ENCODE measurements at regions not wholly inside any gene's neighbourhood (a gene's known extent, or its start where the extent isn't known, plus 50 kb on each side); places are given as distances from the start of the nearest gene placed in this dataset.

- no peak for DNase-seq (ENCODE audit: low read depth)
- Histone ChIP-seq H3K4me3 (ENCODE audit: low read depth, low read length) (no peak overlapping the region), H3K27me3 (ENCODE audit: control insufficient read depth, insufficient read depth, low read length) (no peaks in the 10 kb centered on the region), H3K36me3 (ENCODE audit: control insufficient read depth, insufficient read depth, low read length) (no peaks in the 10 kb centered on the region)
- no peak for TF ChIP-seq CTCF (IDR thresholded peaks at IDR 0.05; ENCODE audit: insufficient read depth, low read length, poor library complexity, severe bottlenecking)
These were observed 142.9 kb upstream of the SH3BP4 start for GRCh38 chr2:234808907-234809306.

- H3K4me3 ChIP-seq (ENCODE audit: low read depth, low read length) = no peak overlapping the region
- no peak for TF ChIP-seq CTCF (IDR thresholded peaks at IDR 0.05; ENCODE audit: insufficient read depth, low read length, poor library complexity, severe bottlenecking)
- H3K36me3 ChIP-seq (ENCODE audit: control insufficient read depth, insufficient read depth, low read length) = no peaks in the 10 kb centered on the region
- no peak for DNase-seq (ENCODE audit: low read depth)
- no peaks in the 10 kb centered on the region for H3K27me3 ChIP-seq (ENCODE audit: control insufficient read depth, insufficient read depth, low read length)
These were observed 145.0 kb upstream of the SH3BP4 start for GRCh38 chr2:234806818-234807217.

DNA sequence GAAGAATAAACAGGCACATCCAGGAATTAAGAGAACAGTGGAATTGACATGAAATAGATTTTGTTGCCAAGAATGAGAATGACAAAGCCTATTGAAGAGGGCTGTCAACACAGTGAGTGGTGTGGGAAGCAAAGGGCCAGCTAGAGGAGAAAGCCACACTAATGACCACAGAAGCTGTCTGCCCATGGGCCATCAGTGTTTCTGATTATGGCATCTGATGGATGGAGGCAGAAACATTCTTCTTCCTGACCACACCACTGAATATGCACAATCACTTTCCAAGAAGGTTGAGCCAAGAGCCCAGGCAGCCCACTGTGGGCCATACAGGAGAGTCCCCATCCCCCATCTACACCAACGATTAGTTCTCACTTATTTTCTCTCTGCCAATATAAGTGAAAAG lies 146.0 kb upstream of the SH3BP4 start:
- Histone ChIP-seq H3K4me3 (ENCODE audit: low read depth, low read length) (no peak overlapping the region), H3K36me3 (ENCODE audit: control insufficient read depth, insufficient read depth, low read length) (no peaks in the 10 kb centered on the region), H3K27me3 (ENCODE audit: control insufficient read depth, insufficient read depth, low read length) (no peaks in the 10 kb centered on the region)
- DNase-seq (ENCODE audit: low read depth) = no peak
- TF ChIP-seq CTCF (IDR thresholded peaks at IDR 0.05; ENCODE audit: insufficient read depth, low read length, poor library complexity, severe bottlenecking) = no peak

DNA sequence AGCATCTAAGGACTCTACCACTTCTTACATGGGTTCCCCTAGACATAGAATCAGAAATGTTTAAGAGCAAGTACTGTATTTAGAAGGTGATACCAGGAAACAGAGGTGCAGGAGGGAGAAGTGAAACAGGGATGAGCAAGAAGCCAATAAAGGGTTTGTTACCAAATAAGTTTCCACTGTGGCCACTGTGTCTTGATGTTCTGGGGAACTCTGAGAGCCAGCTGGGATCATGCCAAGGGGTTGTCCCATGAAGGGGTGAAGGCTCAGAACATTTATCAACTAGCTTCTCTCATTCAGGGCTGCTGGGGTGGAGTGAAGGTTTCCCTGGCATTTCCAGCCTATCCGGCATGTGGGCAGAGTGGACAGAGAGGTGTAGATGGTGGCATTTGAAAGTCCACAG lies 147.1 kb upstream of the SH3BP4 start:
- no peak for TF ChIP-seq CTCF (IDR thresholded peaks at IDR 0.05; ENCODE audit: insufficient read depth, low read length, poor library complexity, severe bottlenecking)
- H3K4me3 ChIP-seq (ENCODE audit: low read depth, low read length) = no peak overlapping the region
- H3K36me3 ChIP-seq (ENCODE audit: control insufficient read depth, insufficient read depth, low read length) = no peaks in the 10 kb centered on the region
- H3K27me3 ChIP-seq (ENCODE audit: control insufficient read depth, insufficient read depth, low read length) = no peaks in the 10 kb centered on the region
- DNase-seq (ENCODE audit: low read depth) = no peak

DNA sequence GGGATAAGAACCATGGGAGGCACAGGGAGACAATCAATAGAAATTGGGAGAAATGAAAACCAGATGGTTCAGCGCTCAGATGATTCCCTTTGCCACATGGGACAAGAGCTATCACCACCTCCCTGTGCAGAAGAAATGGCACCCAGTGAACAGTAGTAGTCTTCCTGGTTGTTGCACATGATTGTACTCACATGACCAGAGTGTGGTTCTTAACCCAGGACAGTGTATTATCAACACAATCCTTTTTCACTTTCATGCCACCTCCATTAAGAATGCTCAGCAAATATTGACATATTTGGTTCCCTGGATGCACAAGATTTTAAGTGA lies 149.0 kb upstream of the SH3BP4 start:
- DNase-seq (ENCODE audit: low read depth) = no peak
- TF ChIP-seq CTCF (IDR thresholded peaks at IDR 0.05; ENCODE audit: insufficient read depth, low read length, poor library complexity, severe bottlenecking) = no peak
- Histone ChIP-seq H3K27me3 (ENCODE audit: control insufficient read depth, insufficient read depth, low read length) (no peaks in the 10 kb centered on the region), H3K36me3 (ENCODE audit: control insufficient read depth, insufficient read depth, low read length) (no peaks in the 10 kb centered on the region), H3K4me3 (ENCODE audit: low read depth, low read length) (no peak overlapping the region)

DNA sequence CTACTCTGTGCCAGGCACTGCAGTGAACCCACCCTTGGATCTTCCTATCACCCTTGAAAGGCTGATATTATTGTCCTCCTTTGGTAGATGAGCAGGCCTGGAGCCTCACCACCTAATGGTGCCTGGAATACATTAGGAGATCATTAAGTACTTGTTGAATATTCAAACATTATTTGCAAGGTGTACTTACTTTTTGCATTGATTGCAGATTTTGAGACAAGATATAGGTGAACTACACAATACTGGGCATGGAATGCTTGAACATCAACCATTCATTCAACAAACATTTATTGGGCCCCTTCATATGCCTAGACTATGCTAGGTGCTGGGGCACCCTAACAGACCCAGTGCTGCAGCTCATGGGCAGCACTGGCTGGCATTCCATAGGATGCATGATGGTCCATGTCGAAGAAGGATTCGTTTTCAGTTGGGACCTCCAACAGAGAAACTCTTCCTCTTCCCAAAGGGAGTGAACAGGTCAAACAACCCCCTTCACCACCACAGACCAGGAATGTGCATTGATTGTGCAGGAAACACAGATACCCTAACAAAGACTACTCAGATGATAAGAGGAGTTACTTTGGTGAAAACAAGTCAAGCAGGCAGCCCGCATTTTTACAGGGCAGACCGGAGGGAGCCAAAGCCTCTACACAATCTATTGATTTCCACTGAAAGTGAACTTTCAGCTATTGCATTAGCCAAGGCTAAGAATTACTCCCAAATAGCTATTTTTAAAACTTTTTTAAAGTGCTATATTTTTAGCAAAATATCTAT lies 149.6 kb upstream of the SH3BP4 start:
- no peak for DNase-seq (ENCODE audit: low read depth)
- TF ChIP-seq CTCF (IDR thresholded peaks at IDR 0.05; ENCODE audit: insufficient read depth, low read length, poor library complexity, severe bottlenecking) = no peak
- Histone ChIP-seq H3K4me3 (ENCODE audit: low read depth, low read length) (no peak overlapping the region), H3K36me3 (ENCODE audit: control insufficient read depth, insufficient read depth, low read length) (no peaks in the 10 kb centered on the region), H3K27me3 (ENCODE audit: control insufficient read depth, insufficient read depth, low read length) (no peaks in the 10 kb centered on the region)
